Stimulated activated naive CD8-positive, alpha-beta T cell treated with anti-CD3 and anti-CD28 coated beads, Interleukin-15, amount 100 ng/mL, for 72 hours (primary cell): ENCODE measurements at regions not wholly inside any gene's neighbourhood (a gene's known extent, or its start where the extent isn't known, plus 50 kb on each side); places are given as distances from the start of the nearest gene placed in this dataset.

Experiments used
- ATAC-seq: fragments of 150-1000 bp; cut with Tn5 transposase; 2 replicates; pipeline ENCODE4 v1.10.0; 2021; ENCODE audit warnings: mild to moderate bottlenecking, moderate library complexity
- DNase-seq, 2 donors: peaks; one replicate each; pipeline ENCODE4 v3.0.0; 2021 to 2022
- H3K27ac Mint-ChIP-seq, 2 donors: one replicate each; pipeline ENCODE4 v1.8.0; 2022; ENCODE audit warnings: mild to moderate bottlenecking in 2 of 2, mixed read lengths in 2 of 2, moderate library complexity in 2 of 2
- H3K27me3 Mint-ChIP-seq: one replicate; pipeline ENCODE4 v1.8.0; 2022; ENCODE audit warnings: mixed read lengths
- H3K4me1 Mint-ChIP-seq: one replicate; pipeline ENCODE4 v1.8.0; 2022; ENCODE audit warnings: mild to moderate bottlenecking, mixed read lengths
- H3K4me3 Mint-ChIP-seq, 2 donors: one replicate each; pipeline ENCODE4 v1.8.0; 2022; ENCODE audit warnings: mild to moderate bottlenecking in 2 of 2, mixed read lengths in 2 of 2, moderate library complexity in 1 of 2
- H3K9me3 Mint-ChIP-seq, 2 donors: one replicate each; pipeline ENCODE4 v1.8.0; 2022; ENCODE audit warnings: mixed read lengths in 2 of 2

GRCh38 chr3:117409701-117410459, 700.3 kb downstream of the TUSC7 start:
- H3K27me3 Mint-ChIP-seq: no peaks in the 10 kb centered on the region
- no peak overlapping the region for H3K27ac Mint-ChIP-seq
- no peaks in the 10 kb centered on the region for H3K4me1 Mint-ChIP-seq
- DNase-seq (no peak), ATAC-seq (no peak)
- peaks cover 5 to 7% of the 10 kb centered on the region in 2 donors for H3K9me3 Mint-ChIP-seq
- H3K4me3 Mint-ChIP-seq: no peak overlapping the region

DNA sequence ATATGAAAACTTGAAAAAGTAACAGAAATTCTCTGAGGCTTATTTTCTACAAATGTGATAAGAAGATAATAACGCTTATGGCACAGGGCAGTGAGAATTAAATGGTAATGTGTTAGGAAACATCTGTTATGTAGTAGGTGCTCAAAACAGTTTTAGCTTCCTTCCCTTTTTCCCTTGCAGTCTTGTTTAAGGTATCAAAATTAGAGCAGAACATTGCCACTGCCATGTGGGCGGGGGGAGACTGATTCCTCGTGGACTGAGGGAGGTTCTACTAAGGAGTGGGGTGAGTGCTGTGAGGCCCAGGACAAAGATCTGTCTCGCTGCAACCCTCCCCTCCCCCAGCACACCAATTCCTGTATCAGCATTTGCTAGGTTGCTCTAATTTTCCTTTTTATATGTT, 702.4 kb downstream of the TUSC7 start:
- Mint-ChIP-seq H3K4me1 (no peaks in the 10 kb centered on the region), H3K27me3 (no peaks in the 10 kb centered on the region), H3K27ac (no peak overlapping the region), H3K9me3 (peaks cover 5 to 7% of the 10 kb centered on the region in 2 donors), H3K4me3 (no peak overlapping the region)
- DNase-seq (no peak), ATAC-seq (no peak)

DNA sequence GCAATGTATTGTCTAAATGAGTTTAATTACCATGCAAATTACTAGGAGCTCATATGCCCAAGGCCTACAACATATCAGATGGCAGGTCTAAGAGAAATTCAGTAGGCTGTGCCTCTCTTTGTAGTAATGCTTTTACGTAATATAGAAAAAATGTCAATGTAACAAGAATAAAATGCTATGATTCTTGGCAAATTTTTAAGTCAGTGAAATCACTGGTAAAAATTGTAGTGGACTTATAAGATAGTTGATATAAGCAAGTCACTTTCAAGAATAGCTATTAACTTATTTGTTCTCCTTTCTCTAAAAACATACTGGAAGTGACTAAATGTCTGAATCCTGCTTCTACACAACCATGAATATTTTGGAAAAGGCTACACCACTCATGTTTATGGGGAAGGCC, 707.8 kb downstream of the TUSC7 start:
- ATAC-seq (no peak), DNase-seq (no peak)
- no peak overlapping the region for H3K4me3 Mint-ChIP-seq
- H3K9me3 Mint-ChIP-seq: peaks cover 0 to 5% of the 10 kb centered on the region in 2 donors
- H3K27me3 Mint-ChIP-seq: no peaks in the 10 kb centered on the region
- H3K4me1 Mint-ChIP-seq: no peaks in the 10 kb centered on the region
- H3K27ac Mint-ChIP-seq: no peak overlapping the region

DNA sequence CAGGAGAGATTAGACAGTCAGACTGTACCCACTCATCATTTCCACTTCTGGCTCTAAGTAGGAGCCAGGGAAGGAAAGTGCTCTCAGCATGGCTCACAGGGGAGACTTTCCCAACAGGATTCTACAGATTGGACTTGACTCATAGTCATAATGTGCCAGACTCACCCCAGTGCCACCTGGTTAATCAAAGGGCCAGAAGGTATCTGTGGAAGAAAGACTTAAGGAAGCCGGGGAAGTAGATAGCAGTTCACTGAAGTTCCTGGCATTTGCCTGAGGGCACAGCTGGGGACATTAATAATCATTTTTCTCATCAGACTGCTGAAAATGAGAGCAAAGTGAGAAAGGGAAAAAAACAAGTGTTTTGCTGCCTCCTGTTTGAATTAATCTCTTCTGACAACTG, 717.5 kb downstream of the TUSC7 start:
- Mint-ChIP-seq H3K4me3 (no peak overlapping the region), H3K9me3 (no peaks in the 10 kb centered on the region), H3K4me1 (no peaks in the 10 kb centered on the region), H3K27ac (no peak overlapping the region), H3K27me3 (no peaks in the 10 kb centered on the region)
- DNase-seq (no peak), ATAC-seq (no peak)

- no peaks in the 10 kb centered on the region for H3K9me3 Mint-ChIP-seq
- no peak for ATAC-seq
- no peak overlapping the region for H3K4me3 Mint-ChIP-seq
- no peaks in the 10 kb centered on the region for H3K4me1 Mint-ChIP-seq
- DNase-seq: no peak
- H3K27me3 Mint-ChIP-seq: no peaks in the 10 kb centered on the region
- no peak overlapping the region for H3K27ac Mint-ChIP-seq
Measured at GRCh38 chr3:117433427-117433826, 723.8 kb downstream of the TUSC7 start.

DNA sequence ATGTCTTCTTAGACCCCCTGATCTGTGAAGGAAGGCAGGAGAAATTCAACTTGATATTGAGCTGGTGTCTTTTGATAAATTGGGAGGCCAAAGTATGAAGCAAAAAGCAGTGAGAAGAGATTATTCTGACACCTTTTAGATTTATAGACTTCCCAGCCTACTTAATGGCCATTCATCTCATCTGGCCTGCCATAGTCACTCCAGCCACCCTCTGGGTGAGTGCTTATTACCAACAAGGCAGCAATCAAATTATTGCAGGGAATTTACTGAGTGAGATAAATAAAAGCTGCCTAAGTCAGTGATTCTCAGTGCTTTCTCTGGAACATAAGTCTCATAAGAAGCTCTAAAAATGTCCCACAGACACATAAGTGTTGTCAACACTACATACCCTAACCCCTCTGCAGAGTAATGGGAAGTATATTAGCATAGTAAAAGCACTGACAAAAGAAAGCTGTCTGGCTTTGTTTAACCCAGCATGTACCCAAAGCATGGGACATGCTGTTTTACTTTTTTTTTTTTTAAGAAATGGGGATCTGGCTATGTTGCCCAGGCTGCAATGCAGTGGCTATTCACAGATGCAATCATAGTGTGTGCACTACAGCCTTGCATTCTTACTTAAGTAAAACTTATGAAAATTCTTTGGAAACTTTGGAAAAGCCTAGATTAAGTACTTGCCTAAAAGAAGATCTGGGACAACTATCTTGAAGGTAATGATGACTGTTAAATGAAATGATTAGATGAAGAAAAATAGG, 725.3 kb downstream of the TUSC7 start:
- H3K9me3 Mint-ChIP-seq: no peaks in the 10 kb centered on the region
- no peaks in the 10 kb centered on the region for H3K4me1 Mint-ChIP-seq
- H3K27ac Mint-ChIP-seq: no peak overlapping the region
- no peak for DNase-seq
- no peaks in the 10 kb centered on the region for H3K27me3 Mint-ChIP-seq
- ATAC-seq: no peak
- H3K4me3 Mint-ChIP-seq: no peak overlapping the region

DNA sequence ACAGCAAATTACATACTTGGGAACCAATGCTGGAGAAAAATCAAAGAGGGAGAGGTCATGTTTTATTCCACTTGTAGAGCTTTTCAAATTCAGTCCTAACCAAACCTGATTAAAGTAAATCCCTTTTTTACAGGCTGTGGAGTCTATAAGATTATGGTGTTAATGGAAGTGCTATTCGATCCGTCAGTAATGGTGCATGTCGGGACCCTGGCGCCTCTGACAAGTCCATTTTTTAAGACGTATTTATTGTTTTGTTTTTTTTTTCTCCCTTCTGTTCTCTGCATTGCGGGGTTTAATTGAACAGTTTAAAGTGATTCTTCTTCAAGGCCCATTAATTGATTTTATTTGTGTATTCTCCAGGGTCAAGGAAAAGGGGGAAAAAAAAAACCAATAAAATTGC, 725.9 kb downstream of the TUSC7 start:
- H3K4me1 Mint-ChIP-seq: no peaks in the 10 kb centered on the region
- DNase-seq (no peak), ATAC-seq (no peak)
- no peaks in the 10 kb centered on the region for H3K27me3 Mint-ChIP-seq
- H3K9me3 Mint-ChIP-seq: no peaks in the 10 kb centered on the region
- H3K27ac Mint-ChIP-seq: no peak overlapping the region
- H3K4me3 Mint-ChIP-seq: no peak overlapping the region

- ATAC-seq (no peak), DNase-seq (no peak)
- no peaks in the 10 kb centered on the region for H3K9me3 Mint-ChIP-seq
- no peaks in the 10 kb centered on the region for H3K4me1 Mint-ChIP-seq
- H3K27ac Mint-ChIP-seq: no peak overlapping the region
- H3K27me3 Mint-ChIP-seq: no peaks in the 10 kb centered on the region
- no peak overlapping the region for H3K4me3 Mint-ChIP-seq
Measured at GRCh38 chr3:117439812-117440211, 730.2 kb downstream of the TUSC7 start.

- DNase-seq (no peak), ATAC-seq (no peak)
- no peaks in the 10 kb centered on the region for H3K9me3 Mint-ChIP-seq
- H3K4me3 Mint-ChIP-seq: no peak overlapping the region
- H3K4me1 Mint-ChIP-seq: no peaks in the 10 kb centered on the region
- no peaks in the 10 kb centered on the region for H3K27me3 Mint-ChIP-seq
- no peak overlapping the region for H3K27ac Mint-ChIP-seq
Measured at GRCh38 chr3:117441851-117442250, 732.3 kb downstream of the TUSC7 start.

- H3K9me3 Mint-ChIP-seq: no peaks in the 10 kb centered on the region
- H3K27me3 Mint-ChIP-seq: no peaks in the 10 kb centered on the region
- H3K4me3 Mint-ChIP-seq: no peak overlapping the region
- no peak overlapping the region for H3K27ac Mint-ChIP-seq
- no peaks in the 10 kb centered on the region for H3K4me1 Mint-ChIP-seq
- ATAC-seq: no peak
- DNase-seq: no peak
Measured at GRCh38 chr3:117442566-117442965, 733.0 kb downstream of the TUSC7 start.

- Mint-ChIP-seq H3K27ac (no peak overlapping the region), H3K27me3 (no peaks in the 10 kb centered on the region), H3K4me1 (no peaks in the 10 kb centered on the region), H3K4me3 (no peak overlapping the region), H3K9me3 (peaks cover 0 to 4% of the 10 kb centered on the region in 2 donors)
- ATAC-seq (no peak), DNase-seq (no peak)
Measured at GRCh38 chr3:117443014-117443413, 733.4 kb downstream of the TUSC7 start.

DNA sequence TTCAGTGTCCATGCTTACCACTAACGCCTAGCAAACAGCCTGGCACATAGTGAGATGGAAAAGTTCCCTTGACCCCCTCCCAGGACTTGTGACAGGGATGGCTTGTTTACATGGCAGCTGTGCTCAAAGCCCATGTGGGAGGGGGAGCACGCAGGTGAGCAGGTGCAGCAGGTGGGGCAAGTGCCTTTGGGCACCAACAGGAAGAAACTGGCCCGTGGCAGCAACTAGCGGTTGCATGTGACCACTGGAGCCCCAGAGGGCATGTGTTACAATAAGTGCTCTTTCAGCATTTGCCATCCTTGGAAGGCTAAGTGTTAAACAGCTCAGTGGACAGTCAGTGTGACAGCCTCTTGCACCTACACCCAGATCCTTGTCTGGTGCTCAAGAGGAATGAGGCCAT, 734.6 kb downstream of the TUSC7 start:
- Mint-ChIP-seq H3K27me3 (no peaks in the 10 kb centered on the region), H3K9me3 (peaks cover 0 to 5% of the 10 kb centered on the region in 2 donors), H3K4me1 (no peaks in the 10 kb centered on the region)

DNA sequence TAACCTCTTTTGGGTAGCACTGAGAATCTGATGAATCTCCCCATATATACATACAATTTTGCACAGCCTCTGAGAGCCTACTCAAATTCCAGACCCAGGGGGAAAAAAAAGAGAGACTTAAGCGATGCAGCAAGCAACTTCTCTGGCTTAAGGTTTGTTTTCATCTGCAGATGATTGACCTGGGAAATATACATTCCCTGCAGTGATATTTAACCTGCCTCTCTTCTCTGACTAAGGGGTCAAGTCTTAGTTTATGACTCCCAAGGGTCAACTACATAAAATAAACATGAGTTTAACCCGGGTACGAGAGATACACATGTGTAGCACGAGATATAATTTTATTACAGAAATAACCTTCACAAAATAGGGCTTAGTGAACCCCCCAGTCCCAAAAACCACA, 737.8 kb downstream of the TUSC7 start:
- ATAC-seq (no peak), DNase-seq (no peak)
- H3K9me3 Mint-ChIP-seq: peaks cover 0 to 5% of the 10 kb centered on the region in 2 donors
- no peaks in the 10 kb centered on the region for H3K27me3 Mint-ChIP-seq
- no peaks in the 10 kb centered on the region for H3K4me1 Mint-ChIP-seq
- H3K27ac Mint-ChIP-seq: no peak overlapping the region
- H3K4me3 Mint-ChIP-seq: no peak overlapping the region

More for the DNA sequence above, 734.6 kb downstream of the TUSC7 start:
- ATAC-seq (no peak), DNase-seq (no peak)
- Mint-ChIP-seq H3K4me3 (no peak overlapping the region), H3K27ac (no peak overlapping the region)

DNA sequence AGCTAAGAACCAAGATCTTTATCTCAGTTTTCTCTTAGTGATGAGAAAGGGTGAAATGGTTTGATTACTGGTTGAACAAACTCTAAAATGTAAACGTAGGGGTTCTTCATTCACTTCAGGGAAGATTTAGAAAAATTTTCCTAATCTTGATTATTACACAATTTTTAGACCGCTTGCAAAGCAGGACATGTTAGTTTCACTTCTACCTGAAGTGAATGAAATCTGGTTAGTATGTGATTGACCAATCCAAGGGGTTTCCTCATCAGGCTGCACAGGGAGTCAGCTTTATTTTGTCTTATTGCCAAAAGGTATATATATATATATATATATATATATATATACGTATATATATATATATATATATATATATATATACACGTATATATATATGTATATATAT, 740.4 kb downstream of the TUSC7 start:
- no peak for DNase-seq
- no peaks in the 10 kb centered on the region for H3K27me3 Mint-ChIP-seq
- no peaks in the 10 kb centered on the region for H3K4me1 Mint-ChIP-seq
- H3K27ac Mint-ChIP-seq: no peak overlapping the region
- no peak for ATAC-seq
- no peak overlapping the region for H3K4me3 Mint-ChIP-seq
- peaks cover 0 to 8% of the 10 kb centered on the region in 2 donors for H3K9me3 Mint-ChIP-seq

- peaks cover 0 to 4% of the 10 kb centered on the region in 2 donors for H3K9me3 Mint-ChIP-seq
- H3K27me3 Mint-ChIP-seq: no peaks in the 10 kb centered on the region
- H3K27ac Mint-ChIP-seq: no peak overlapping the region
- H3K4me3 Mint-ChIP-seq: no peak overlapping the region
- DNase-seq: no peak
- no peak for ATAC-seq
- H3K4me1 Mint-ChIP-seq: no peaks in the 10 kb centered on the region
Measured at GRCh38 chr3:117454254-117454653, 744.7 kb downstream of the TUSC7 start.

DNA sequence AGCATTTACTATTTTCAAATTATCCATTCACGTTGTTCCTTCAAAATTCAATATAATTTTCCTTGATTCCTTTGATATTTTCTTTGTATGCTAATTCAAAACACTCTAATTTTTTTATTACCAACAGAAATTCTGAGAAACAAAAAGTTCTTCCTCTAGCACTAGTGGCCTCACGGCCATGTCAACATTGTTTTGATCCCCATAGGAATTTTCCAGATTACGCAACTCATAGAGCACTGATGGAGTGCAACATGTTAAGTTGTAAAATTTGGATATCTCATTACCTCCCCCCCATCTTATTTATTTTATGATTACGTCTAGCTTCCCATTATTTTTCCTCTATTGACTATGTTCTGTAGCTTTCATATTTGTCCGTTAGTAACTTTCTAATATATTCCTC, 745.3 kb downstream of the TUSC7 start:
- ATAC-seq (no peak), DNase-seq (no peak)
- H3K4me1 Mint-ChIP-seq: no peaks in the 10 kb centered on the region
- H3K27ac Mint-ChIP-seq: no peak overlapping the region
- H3K4me3 Mint-ChIP-seq: no peak overlapping the region
- H3K9me3 Mint-ChIP-seq: peaks cover 0 to 4% of the 10 kb centered on the region in 2 donors
- no peaks in the 10 kb centered on the region for H3K27me3 Mint-ChIP-seq
